ENCODE measurements at regions not wholly inside any gene's neighbourhood (a gene's known extent, or its start where the extent isn't known, plus 50 kb on each side); places are given as distances from the start of the nearest gene placed in this dataset.

GRCh38 chr4:105059337-105059736 lies 87.3 kb upstream of the TET2 start:
- TF ChIP-seq POLR2A (IDR thresholded peaks at IDR 0.05), result no peak
- TF ChIP-seq CTCF (IDR thresholded peaks at IDR 0.05), result no peak

Measured in adrenal gland (tissue), 5 donors.